ENCODE measurements at regions not wholly inside any gene's neighbourhood (a gene's known extent, or its start where the extent isn't known, plus 50 kb on each side); places are given as distances from the start of the nearest gene placed in this dataset.

GRCh38 chr5:106106384-106106783 is 1564.4 kb downstream of the EFNA5 start:
- no peak for TF ChIP-seq POLR2A (IDR thresholded peaks at IDR 0.05)
- TF ChIP-seq CTCF (IDR thresholded peaks at IDR 0.05 in 4 of 5, conservative IDR thresholded peaks at IDR 0.05 in 1 of 5) = no peak
- ATAC-seq (no peak), DNase-seq (no peak)
- no peak overlapping the region for H3K4me3 ChIP-seq
- no peak overlapping the region for H3K27ac ChIP-seq
- no peaks in the 10 kb centered on the region for H3K9me3 ChIP-seq
- H3K4me1 ChIP-seq = no peaks in the 10 kb centered on the region
- intact Hi-C loops (cut with DNase I; ENCODE audit: low total_unique reads) (no loop called here), in situ Hi-C loops (cut with MboI; ENCODE audit: low sequenced_read_pairs in 4 of 4) (no loop called here)
- no peaks in the 10 kb centered on the region for H3K27me3 ChIP-seq
- no peaks in the 10 kb centered on the region for H3K36me3 ChIP-seq

- Histone ChIP-seq H3K27me3 (no peaks in the 10 kb centered on the region), H3K9me3 (no peaks in the 10 kb centered on the region), H3K4me1 (no peaks in the 10 kb centered on the region), H3K36me3 (no peaks in the 10 kb centered on the region), H3K4me3 (no peak overlapping the region), H3K27ac (no peak overlapping the region)
- DNase-seq = no peak
- no peak for ATAC-seq
- TF ChIP-seq POLR2A (IDR thresholded peaks at IDR 0.05) (no peak), CTCF (IDR thresholded peaks at IDR 0.05 in 4 of 5, conservative IDR thresholded peaks at IDR 0.05 in 1 of 5) (no peak)
- intact Hi-C loops (cut with DNase I; ENCODE audit: low total_unique reads) = no loop called here
- in situ Hi-C loops (cut with MboI; ENCODE audit: low sequenced_read_pairs in 4 of 4) = no loop called here
Measured at GRCh38 chr5:106097340-106097739, 1573.4 kb downstream of the EFNA5 start.

GRCh38 chr5:106094839-106095238 is 1575.9 kb downstream of the EFNA5 start:
- intact Hi-C loops (cut with DNase I; ENCODE audit: low total_unique reads) (no loop called here), in situ Hi-C loops (cut with MboI; ENCODE audit: low sequenced_read_pairs in 4 of 4) (no loop called here)
- H3K4me1 ChIP-seq = no peaks in the 10 kb centered on the region
- no peaks in the 10 kb centered on the region for H3K27me3 ChIP-seq
- H3K27ac ChIP-seq = no peak overlapping the region
- no peaks in the 10 kb centered on the region for H3K36me3 ChIP-seq
- H3K4me3 ChIP-seq = no peak overlapping the region
- H3K9me3 ChIP-seq = no peaks in the 10 kb centered on the region
- DNase-seq (no peak), ATAC-seq (no peak)
- TF ChIP-seq POLR2A (IDR thresholded peaks at IDR 0.05) (no peak), CTCF (IDR thresholded peaks at IDR 0.05 in 4 of 5, conservative IDR thresholded peaks at IDR 0.05 in 1 of 5) (no peak)

- no peak for TF ChIP-seq POLR2A (IDR thresholded peaks at IDR 0.05)
- TF ChIP-seq CTCF (IDR thresholded peaks at IDR 0.05 in 4 of 5, conservative IDR thresholded peaks at IDR 0.05 in 1 of 5) = no peak
- H3K4me1 ChIP-seq = no peaks in the 10 kb centered on the region
- DNase-seq (no peak), ATAC-seq (no peak)
- H3K27me3 ChIP-seq = no peaks in the 10 kb centered on the region
- H3K36me3 ChIP-seq = no peaks in the 10 kb centered on the region
- intact Hi-C loops (cut with DNase I; ENCODE audit: low total_unique reads) (no loop called here), in situ Hi-C loops (cut with MboI; ENCODE audit: low sequenced_read_pairs in 4 of 4) (no loop called here)
- no peak overlapping the region for H3K4me3 ChIP-seq
- H3K27ac ChIP-seq = no peak overlapping the region
- H3K9me3 ChIP-seq = no peaks in the 10 kb centered on the region
Measured at GRCh38 chr5:106094204-106094607, 1576.5 kb downstream of the EFNA5 start.

- in situ Hi-C loops (cut with MboI; ENCODE audit: low sequenced_read_pairs in 4 of 4) = no loop called here
- H3K9me3 ChIP-seq = no peaks in the 10 kb centered on the region
- H3K4me3 ChIP-seq = no peak overlapping the region
- no peaks in the 10 kb centered on the region for H3K4me1 ChIP-seq
- H3K27me3 ChIP-seq = no peaks in the 10 kb centered on the region
- TF ChIP-seq POLR2A (IDR thresholded peaks at IDR 0.05) = no peak
- TF ChIP-seq CTCF (IDR thresholded peaks at IDR 0.05 in 4 of 5, conservative IDR thresholded peaks at IDR 0.05 in 1 of 5) = no peak
- DNase-seq (no peak), ATAC-seq (no peak)
- no peak overlapping the region for H3K27ac ChIP-seq
- H3K36me3 ChIP-seq = no peaks in the 10 kb centered on the region
- intact Hi-C loops (cut with DNase I; ENCODE audit: low total_unique reads) = no loop called here
Measured at GRCh38 chr5:106093134-106093533, 1577.6 kb downstream of the EFNA5 start.
